Colonic mucosa (tissue), 4 donors: ENCODE measurements at regions not wholly inside any gene's neighbourhood (a gene's known extent, or its start where the extent isn't known, plus 50 kb on each side); places are given as distances from the start of the nearest gene placed in this dataset.
"Not testable (repeated sequence)": the region's sequence is repeated elsewhere in the genome, so short reads cannot be mapped to it uniquely, and the experiment has no call there.

Experiments used
- DNase-seq: peaks from one replicate; pipeline ENCODE4 v3.0.0-alpha.2; 2020
- H3K27ac ChIP-seq: fragments of 200-600 bp; one replicate; pipeline ENCODE4 v1.8.0; 2021
- H3K27me3 ChIP-seq: fragments of 200-600 bp; one replicate; pipeline ENCODE4 v1.8.0; 2021
- H3K36me3 ChIP-seq: fragments of 200-600 bp; one replicate; pipeline ENCODE4 v1.8.0; 2021
- H3K4me1 ChIP-seq: fragments of 200-600 bp; one replicate; pipeline ENCODE4 v1.8.0; 2021; ENCODE audit warnings: mild to moderate bottlenecking
- H3K4me3 ChIP-seq: fragments of 200-600 bp; one replicate; pipeline ENCODE4 v1.8.0; 2021
- H3K9ac ChIP-seq, 2 donors: one replicate each; pipeline ENCODE4 v1.7.0; 2013; ENCODE audit warnings: control low read depth in 2 of 2, low read depth in 2 of 2, low read length in 2 of 2
- H3K9me3 ChIP-seq: fragments of 200-600 bp; one replicate; pipeline ENCODE4 v1.8.0; 2021
- CTCF ChIP-seq: fragments of 200-600 bp; IDR thresholded peaks from one replicate; pipeline ENCODE4 v1.8.0; 2022; ENCODE audit warnings: antibody characterized with exemption, mild to moderate bottlenecking
- intact Hi-C: fragments of 100-400 bp; cut with DNase I; formaldehyde crosslinking; loops from one replicate; pipeline ENCODE4 v1.14.1; 2022
- donor health status: healthy.
- donor health status: DM: no; HTN: no; CAD: no.
- donor health status: DM: no; HTN: no; CAD: no.

- Histone ChIP-seq H3K9ac (no peak overlapping the region), H3K9me3 (no peaks in the 10 kb centered on the region), H3K4me3 (no peak overlapping the region), H3K4me1 (no peaks in the 10 kb centered on the region), H3K27me3 (no peaks in the 10 kb centered on the region), H3K27ac (no peak overlapping the region), H3K36me3 (no peaks in the 10 kb centered on the region)
- no peak for DNase-seq
- intact Hi-C loops = no loop called here
- no peak for TF ChIP-seq CTCF
Measured at GRCh38 chr13:56622840-56623239, 517.9 kb upstream of the PRR20A start.

GRCh38 chr13:56628886-56629285 lies 511.8 kb upstream of the PRR20A start:
- H3K9ac ChIP-seq, H3K9me3 ChIP-seq, H3K36me3 ChIP-seq, DNase-seq, H3K4me3 ChIP-seq, intact Hi-C loops, H3K27ac ChIP-seq, H3K27me3 ChIP-seq, H3K4me1 ChIP-seq: not testable (repeated sequence)

GRCh38 chr13:56631060-56631459 lies 509.7 kb upstream of the PRR20A start:
- H3K9ac ChIP-seq, H3K27me3 ChIP-seq, H3K4me3 ChIP-seq, H3K9me3 ChIP-seq, H3K27ac ChIP-seq, H3K4me1 ChIP-seq, H3K36me3 ChIP-seq, intact Hi-C loops, DNase-seq: not testable (repeated sequence)

- Histone ChIP-seq H3K4me1 (no peaks in the 10 kb centered on the region), H3K9ac (no peak overlapping the region), H3K4me3 (no peak overlapping the region), H3K36me3 (no peaks in the 10 kb centered on the region), H3K27me3 (no peaks in the 10 kb centered on the region), H3K9me3 (no peaks in the 10 kb centered on the region), H3K27ac (no peak overlapping the region)
- intact Hi-C loops = no loop called here
- no peak for DNase-seq
- TF ChIP-seq CTCF = no peak
Measured at GRCh38 chr13:56653043-56653442, 487.7 kb upstream of the PRR20A start.

GRCh38 chr13:56659041-56659471 lies 481.7 kb upstream of the PRR20A start:
- H3K4me1 ChIP-seq = no peaks in the 10 kb centered on the region
- no peak for DNase-seq
- intact Hi-C loops = no loop called here

GRCh38 chr13:56670563-56670962 lies 470.2 kb upstream of the PRR20A start:
- Histone ChIP-seq H3K9me3 (no peaks in the 10 kb centered on the region), H3K4me1 (no peaks in the 10 kb centered on the region), H3K36me3 (no peaks in the 10 kb centered on the region), H3K4me3 (no peak overlapping the region), H3K9ac (no peak overlapping the region), H3K27me3 (no peaks in the 10 kb centered on the region), H3K27ac (no peak overlapping the region)
- DNase-seq = no peak
- no peak for TF ChIP-seq CTCF
- intact Hi-C loops = no loop called here

More at GRCh38 chr13:56659041-56659471, 481.7 kb upstream of the PRR20A start:
- Histone ChIP-seq H3K36me3 (no peaks in the 10 kb centered on the region), H3K4me3 (no peak overlapping the region), H3K9ac (no peak overlapping the region), H3K27me3 (no peaks in the 10 kb centered on the region), H3K27ac (no peak overlapping the region), H3K9me3 (no peaks in the 10 kb centered on the region)
- no peak for TF ChIP-seq CTCF

DNA sequence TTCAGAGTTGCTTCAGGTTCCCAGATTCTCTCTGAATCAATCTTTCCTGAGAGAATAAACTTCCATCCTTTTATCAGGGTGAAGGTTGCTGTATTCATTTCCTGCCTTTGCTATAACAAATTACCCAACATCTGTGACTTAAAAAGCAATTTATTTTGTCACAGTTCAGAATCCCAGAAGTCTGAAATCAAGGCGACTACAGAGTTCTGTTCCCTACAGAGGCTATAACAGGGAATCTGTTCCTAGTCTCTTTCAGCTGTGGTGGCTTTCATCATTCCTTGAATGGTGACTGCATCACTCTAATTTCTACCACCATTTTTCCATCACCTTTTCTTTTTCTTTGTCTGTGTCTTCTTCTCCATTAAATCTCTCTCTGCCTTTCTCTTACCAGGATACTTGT lies 459.3 kb upstream of the PRR20A start:
- no peak for TF ChIP-seq CTCF
- H3K36me3 ChIP-seq = no peaks in the 10 kb centered on the region
- no peak for DNase-seq
- H3K27me3 ChIP-seq = no peaks in the 10 kb centered on the region
- no peaks in the 10 kb centered on the region for H3K4me1 ChIP-seq
- no peak overlapping the region for H3K4me3 ChIP-seq
- H3K9ac ChIP-seq = no peak overlapping the region
- H3K9me3 ChIP-seq = peaks cover 5% of the 10 kb centered on the region
- H3K27ac ChIP-seq = no peak overlapping the region
- intact Hi-C loops = no loop called here
